Endothelial cell (in vitro differentiated cells): ENCODE measurements at regions not wholly inside any gene's neighbourhood (a gene's known extent, or its start where the extent isn't known, plus 50 kb on each side); places are given as distances from the start of the nearest gene placed in this dataset.

ENCODE experiments used
- DNase-seq: peaks from one replicate; pipeline ENCODE4 v3.0.0; 2021; ENCODE audit warnings: low spot score
- H3K27ac Mint-ChIP-seq: one replicate; pipeline ENCODE4 v1.8.0; 2021; ENCODE audit warnings: mixed read lengths, inconsistent platforms; ENCODE audit not compliant: unreplicated experiment
- H3K27me3 Mint-ChIP-seq: one replicate; pipeline ENCODE4 v1.8.0; 2021; ENCODE audit warnings: mild to moderate bottlenecking, moderate library complexity, mixed read lengths, inconsistent platforms; ENCODE audit not compliant: unreplicated experiment
- H3K36me3 Mint-ChIP-seq: one replicate; pipeline ENCODE4 v1.8.0; 2021; ENCODE audit warnings: mild to moderate bottlenecking, low read depth, mixed read lengths, inconsistent platforms; ENCODE audit not compliant: unreplicated experiment
- H3K4me1 Mint-ChIP-seq: one replicate; pipeline ENCODE4 v1.8.0; 2021; ENCODE audit warnings: mild to moderate bottlenecking, mixed read lengths, inconsistent platforms; ENCODE audit not compliant: unreplicated experiment
- H3K4me3 Mint-ChIP-seq: one replicate; pipeline ENCODE4 v1.8.0; 2021; ENCODE audit warnings: mild to moderate bottlenecking, mixed read lengths, inconsistent platforms; ENCODE audit not compliant: unreplicated experiment
- H3K9me3 Mint-ChIP-seq: one replicate; pipeline ENCODE4 v1.8.0; 2021; ENCODE audit warnings: mixed read lengths, inconsistent platforms; ENCODE audit not compliant: unreplicated experiment
- TF ChIP-seq, protein P1 (sequence below): fragments of 200-600 bp; sonication (generic); IDR thresholded peaks from one replicate; pipeline ENCODE4 v1.5.0; 2021; ENCODE audit warnings: antibody characterized with exemption; ENCODE audit not compliant: unreplicated experiment

DNA sequence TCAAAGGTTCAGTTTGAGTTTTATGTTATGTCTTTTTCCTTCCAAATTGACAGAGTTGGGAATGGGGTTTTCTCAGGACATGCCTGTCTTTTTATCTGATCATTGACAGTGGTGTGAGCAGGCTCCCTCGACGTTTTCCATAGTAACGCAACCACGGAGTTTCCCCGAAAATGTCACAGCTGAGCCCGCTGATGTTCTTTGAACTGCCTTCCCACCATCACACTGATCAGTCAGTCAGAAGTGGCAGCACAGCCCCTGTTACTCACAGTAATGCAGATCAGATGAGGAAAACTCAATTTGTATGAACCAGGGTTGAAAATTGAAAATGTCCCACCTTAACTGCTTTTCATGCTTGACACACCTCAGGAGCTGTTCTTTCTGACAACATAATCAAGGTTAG lies 210.4 kb downstream of the NECTIN3 start:
- TF ChIP-seq, protein P1, sequence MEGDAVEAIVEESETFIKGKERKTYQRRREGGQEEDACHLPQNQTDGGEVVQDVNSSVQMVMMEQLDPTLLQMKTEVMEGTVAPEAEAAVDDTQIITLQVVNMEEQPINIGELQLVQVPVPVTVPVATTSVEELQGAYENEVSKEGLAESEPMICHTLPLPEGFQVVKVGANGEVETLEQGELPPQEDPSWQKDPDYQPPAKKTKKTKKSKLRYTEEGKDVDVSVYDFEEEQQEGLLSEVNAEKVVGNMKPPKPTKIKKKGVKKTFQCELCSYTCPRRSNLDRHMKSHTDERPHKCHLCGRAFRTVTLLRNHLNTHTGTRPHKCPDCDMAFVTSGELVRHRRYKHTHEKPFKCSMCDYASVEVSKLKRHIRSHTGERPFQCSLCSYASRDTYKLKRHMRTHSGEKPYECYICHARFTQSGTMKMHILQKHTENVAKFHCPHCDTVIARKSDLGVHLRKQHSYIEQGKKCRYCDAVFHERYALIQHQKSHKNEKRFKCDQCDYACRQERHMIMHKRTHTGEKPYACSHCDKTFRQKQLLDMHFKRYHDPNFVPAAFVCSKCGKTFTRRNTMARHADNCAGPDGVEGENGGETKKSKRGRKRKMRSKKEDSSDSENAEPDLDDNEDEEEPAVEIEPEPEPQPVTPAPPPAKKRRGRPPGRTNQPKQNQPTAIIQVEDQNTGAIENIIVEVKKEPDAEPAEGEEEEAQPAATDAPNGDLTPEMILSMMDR = no peak
- no peak overlapping the region for H3K4me3 Mint-ChIP-seq
- H3K27me3 Mint-ChIP-seq = no peaks in the 10 kb centered on the region
- no peak for DNase-seq
- H3K4me1 Mint-ChIP-seq = no peaks in the 10 kb centered on the region
- no peaks in the 10 kb centered on the region for H3K9me3 Mint-ChIP-seq
- H3K36me3 Mint-ChIP-seq = no peaks in the 10 kb centered on the region
- no peak overlapping the region for H3K27ac Mint-ChIP-seq

DNA sequence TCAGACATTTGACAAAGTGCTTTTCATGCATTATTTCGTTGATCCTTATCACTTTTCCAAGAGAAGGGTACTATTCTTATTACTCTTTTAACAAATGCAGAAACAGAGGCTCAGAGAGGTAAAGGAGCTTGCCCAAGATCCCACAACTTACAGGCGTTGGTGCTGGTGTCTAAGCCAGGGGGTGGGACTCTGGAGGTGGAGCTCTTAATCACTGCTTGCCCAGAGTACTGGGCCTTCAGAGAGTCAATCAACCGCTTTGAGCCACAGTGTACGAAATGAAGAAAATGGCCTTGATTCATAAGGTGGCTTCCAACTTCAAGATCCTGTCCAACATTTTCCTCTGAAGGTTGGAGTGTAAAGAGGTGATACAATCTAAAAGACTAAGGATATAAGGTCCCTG lies 211.5 kb downstream of the NECTIN3 start:
- Mint-ChIP-seq H3K27me3 (no peaks in the 10 kb centered on the region), H3K36me3 (no peaks in the 10 kb centered on the region), H3K27ac (no peak overlapping the region), H3K4me1 (no peaks in the 10 kb centered on the region), H3K9me3 (no peaks in the 10 kb centered on the region), H3K4me3 (no peak overlapping the region)
- DNase-seq = no peak
- TF ChIP-seq, protein P1 = no peak

DNA sequence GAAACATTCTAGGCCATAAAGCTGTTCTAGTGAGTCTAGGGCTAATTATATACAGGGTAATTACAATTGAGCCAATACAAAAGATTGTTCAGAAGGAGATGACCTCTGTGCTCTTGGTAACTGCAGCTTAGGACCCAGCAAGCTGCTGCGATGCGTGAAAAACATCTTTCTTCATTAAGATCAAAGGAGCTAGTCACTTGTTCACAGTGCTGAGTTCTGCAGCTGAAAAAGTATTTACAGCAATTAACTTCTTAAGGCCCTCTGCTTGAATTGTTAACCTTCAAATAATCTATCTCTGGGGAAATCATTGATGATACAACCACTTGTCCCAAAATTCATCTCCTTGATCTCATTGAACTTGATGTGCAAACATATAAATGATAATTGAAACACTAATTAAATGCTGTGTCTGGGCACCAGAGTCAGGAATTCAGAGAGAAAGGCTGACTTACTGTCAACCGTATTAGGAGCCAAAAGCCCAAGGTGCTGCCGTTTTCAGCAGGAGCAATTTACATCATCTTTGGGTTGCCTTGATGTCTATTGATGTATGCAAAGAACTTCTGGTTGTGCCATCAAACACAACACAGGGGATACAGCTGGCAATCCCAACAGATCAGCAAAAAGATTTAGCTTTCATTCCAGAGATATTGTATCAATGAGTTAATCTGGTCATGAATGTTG lies 213.0 kb downstream of the NECTIN3 start:
- no peak for DNase-seq
- Mint-ChIP-seq H3K4me3 (no peak overlapping the region), H3K27me3 (no peaks in the 10 kb centered on the region), H3K4me1 (no peaks in the 10 kb centered on the region), H3K27ac (no peak overlapping the region), H3K36me3 (no peaks in the 10 kb centered on the region), H3K9me3 (no peaks in the 10 kb centered on the region)
- TF ChIP-seq, protein P1 = no peak

DNA sequence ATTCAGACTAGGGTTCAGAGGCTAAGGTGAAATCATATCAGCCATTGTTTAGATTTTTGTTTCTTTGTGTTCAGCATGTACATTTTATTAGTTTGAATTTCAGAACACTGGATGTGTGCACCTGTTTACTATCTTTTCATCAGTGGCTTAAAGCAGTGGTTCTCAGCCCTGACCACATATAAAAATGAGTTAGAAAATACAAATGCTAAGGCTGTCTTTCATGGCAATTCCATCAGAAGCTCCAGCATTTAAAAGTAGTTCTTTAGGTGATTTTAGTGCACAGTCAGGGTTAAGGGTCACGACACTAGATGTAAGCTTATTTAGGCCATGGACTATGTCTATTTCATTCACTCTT lies 213.5 kb downstream of the NECTIN3 start:
- H3K9me3 Mint-ChIP-seq = no peaks in the 10 kb centered on the region
- H3K27ac Mint-ChIP-seq = no peak overlapping the region
- no peak overlapping the region for H3K4me3 Mint-ChIP-seq
- DNase-seq = no peak
- H3K4me1 Mint-ChIP-seq = no peaks in the 10 kb centered on the region
- H3K36me3 Mint-ChIP-seq = no peaks in the 10 kb centered on the region
- H3K27me3 Mint-ChIP-seq = no peaks in the 10 kb centered on the region
- TF ChIP-seq, protein P1 = no peak

DNA sequence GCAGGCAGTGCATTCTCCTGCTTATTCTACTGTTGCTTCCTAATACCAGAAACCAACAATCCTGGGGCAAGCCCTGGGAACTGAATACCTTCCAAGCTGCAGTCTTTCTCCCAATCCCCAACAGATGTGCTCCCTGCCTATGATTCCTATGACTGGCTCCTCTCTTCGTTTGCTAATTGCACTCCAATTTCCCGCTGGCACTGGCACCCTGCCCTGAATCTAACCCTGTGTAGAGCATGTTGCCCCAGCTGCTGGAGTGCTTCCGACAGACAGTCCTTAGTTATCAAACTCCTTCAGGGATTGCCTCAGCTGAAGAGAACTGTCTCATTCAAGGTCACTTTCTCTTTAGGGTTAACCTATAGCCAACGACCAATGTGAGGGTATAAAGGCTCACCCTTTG lies 214.1 kb downstream of the NECTIN3 start:
- no peak overlapping the region for H3K27ac Mint-ChIP-seq
- DNase-seq = no peak
- TF ChIP-seq, protein P1 = no peak
- H3K27me3 Mint-ChIP-seq = no peaks in the 10 kb centered on the region
- H3K4me1 Mint-ChIP-seq = no peaks in the 10 kb centered on the region
- no peak overlapping the region for H3K4me3 Mint-ChIP-seq
- H3K36me3 Mint-ChIP-seq = no peaks in the 10 kb centered on the region
- no peaks in the 10 kb centered on the region for H3K9me3 Mint-ChIP-seq
